GM04504 (cell line): ENCODE measurements at regions not wholly inside any gene's neighbourhood (a gene's known extent, or its start where the extent isn't known, plus 50 kb on each side); places are given as distances from the start of the nearest gene placed in this dataset.

Experiments used
- DNase-seq: peaks from one replicate; pipeline ENCODE4 v3.0.0-alpha.2; 2012; ENCODE audit warnings: low read depth

DNA sequence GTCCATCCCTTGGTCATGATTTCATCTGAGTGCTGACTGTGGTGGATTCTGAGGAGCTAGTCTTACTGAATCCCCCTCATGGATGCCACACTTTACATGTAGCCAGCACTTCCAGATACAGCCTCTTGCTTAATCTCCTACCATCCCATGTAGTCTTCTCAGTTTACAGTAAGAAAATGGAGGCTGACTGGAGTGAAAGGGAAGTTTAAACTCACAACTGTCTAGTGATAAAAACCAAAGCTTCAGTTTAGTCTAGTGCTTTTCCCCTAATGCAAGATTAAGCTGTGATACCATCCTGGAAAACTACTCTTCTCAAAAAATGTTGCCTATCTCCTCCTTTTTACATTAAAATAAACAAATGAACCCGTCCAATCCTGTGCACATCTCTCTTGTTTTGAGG lies 146.8 kb upstream of the HES1 start:
- no peak for DNase-seq

- no peak for DNase-seq
Observed at GRCh38 chr3:193991666-193992424, 144.1 kb upstream of the HES1 start.

GRCh38 chr3:193992425-193993037 lies 143.4 kb upstream of the HES1 start:
- no peak for DNase-seq

GRCh38 chr3:193996221-193996620 lies 139.7 kb upstream of the HES1 start:
- no peak for DNase-seq

DNA sequence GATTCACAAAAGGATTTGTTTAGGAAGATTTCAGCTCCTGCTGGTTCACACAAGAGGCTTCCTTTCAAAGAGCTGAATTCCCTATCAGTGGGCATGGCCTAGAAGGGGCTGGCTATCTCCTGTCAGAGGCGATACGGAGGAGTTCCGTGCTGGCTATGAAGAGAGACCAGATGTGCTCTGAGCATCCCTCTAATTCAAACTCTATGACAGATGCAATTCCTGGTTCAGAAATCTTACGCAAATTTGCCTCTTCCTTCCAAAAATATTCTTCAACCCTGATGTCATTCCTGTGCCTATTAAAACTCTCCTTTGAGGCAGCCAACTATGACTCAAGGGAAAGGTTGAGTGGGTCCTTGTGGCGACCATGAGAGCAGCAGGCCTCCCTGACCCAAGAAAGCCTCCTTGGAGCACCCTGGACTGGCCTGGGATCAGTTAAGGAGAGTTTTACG lies 139.3 kb upstream of the HES1 start:
- DNase-seq = no peak

DNA sequence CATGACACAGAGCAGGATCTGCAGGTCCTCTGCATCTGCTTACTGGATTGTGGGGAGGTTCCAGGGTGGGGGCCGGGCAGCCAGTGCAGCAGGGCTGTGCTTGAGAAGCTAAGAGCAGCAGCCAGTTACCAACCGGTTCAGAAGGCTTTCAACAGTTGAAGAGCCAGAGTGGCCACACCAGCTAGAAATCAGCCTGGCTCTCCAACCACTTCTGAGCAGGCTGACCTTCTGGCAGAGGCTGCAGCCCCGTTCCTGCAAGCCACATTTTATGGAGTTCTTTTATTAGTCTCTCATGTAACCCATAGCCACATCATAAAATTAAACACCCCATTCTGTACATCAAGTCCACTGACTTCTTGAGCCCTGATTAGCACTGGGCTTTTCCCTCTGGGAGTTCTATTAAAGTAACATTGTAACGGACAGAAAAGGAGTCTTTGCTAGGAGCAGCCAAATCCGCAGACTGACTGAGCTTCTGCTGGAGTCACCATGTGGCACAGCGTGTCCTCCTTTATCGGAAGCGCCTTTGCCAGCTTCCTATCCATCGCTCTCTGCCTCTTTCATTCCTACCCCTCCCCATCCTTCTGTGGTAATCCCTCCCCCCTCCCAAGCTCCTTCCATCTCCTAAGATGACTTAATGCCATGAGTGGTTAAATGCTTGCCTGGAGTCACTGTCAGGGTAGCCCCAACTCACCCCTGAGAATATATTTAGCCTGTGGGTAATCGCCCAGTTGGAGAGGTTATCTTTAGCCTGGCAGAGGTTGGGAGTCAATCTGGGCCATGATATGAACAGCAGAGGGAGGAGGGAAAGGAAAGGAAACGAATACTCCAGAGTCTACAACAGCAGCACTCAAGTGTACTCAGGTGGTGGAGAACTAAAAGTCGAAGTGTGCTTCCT lies 138.5 kb upstream of the HES1 start:
- peak; percentile 29 for DNase-seq

- no peak for DNase-seq
Observed at GRCh38 chr3:193998123-193998448, 137.9 kb upstream of the HES1 start.

DNA sequence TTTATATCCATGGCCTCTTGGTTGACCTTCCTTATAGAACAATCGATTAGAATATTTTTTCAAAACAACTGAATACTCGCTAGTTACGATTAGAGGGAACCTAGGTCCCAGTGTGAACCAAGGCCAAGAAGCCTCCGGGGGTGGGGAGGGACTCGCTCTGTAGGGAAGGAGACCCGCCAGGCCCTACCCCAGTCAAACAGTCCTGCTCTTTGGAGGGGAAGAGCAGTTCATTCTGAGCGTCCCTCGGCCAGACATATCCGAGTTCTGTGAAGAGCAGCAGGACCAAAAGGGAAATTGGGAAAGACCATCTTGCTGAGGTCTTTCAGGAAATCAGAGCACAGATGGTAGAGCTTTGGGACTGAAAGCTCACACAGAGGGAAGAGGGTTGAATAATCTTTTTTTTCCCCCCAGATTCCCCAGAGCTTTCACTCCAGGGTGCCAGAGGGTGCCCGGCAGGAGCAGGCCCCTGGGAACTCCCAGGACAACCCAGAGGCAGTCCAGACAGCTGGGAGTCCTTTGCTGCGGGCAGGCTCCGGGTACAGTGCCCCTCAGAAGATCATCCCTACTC lies 137.2 kb upstream of the HES1 start:
- DNase-seq = no peak

GRCh38 chr3:194000100-194000499 lies 135.8 kb upstream of the HES1 start:
- no peak for DNase-seq

DNA sequence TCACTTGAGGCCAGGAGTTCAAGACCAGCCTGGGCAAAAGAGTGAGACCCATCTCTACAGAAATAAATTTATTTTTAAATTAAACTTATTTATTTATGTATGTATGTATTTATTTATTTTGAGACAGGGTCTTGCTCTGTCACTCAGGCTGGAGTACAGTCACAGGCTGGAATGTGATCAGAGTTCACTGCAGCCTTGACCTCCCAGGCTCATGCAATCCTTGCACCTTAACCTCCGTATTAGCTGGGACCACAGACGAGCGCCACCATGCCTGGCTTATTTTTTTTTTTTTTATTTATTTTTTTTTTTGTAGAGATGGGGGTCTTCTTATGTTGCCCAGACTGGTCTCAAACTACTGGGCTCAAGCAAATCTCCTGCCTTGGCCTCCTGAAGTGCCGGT lies 135.2 kb upstream of the HES1 start:
- DNase-seq = no peak

DNA sequence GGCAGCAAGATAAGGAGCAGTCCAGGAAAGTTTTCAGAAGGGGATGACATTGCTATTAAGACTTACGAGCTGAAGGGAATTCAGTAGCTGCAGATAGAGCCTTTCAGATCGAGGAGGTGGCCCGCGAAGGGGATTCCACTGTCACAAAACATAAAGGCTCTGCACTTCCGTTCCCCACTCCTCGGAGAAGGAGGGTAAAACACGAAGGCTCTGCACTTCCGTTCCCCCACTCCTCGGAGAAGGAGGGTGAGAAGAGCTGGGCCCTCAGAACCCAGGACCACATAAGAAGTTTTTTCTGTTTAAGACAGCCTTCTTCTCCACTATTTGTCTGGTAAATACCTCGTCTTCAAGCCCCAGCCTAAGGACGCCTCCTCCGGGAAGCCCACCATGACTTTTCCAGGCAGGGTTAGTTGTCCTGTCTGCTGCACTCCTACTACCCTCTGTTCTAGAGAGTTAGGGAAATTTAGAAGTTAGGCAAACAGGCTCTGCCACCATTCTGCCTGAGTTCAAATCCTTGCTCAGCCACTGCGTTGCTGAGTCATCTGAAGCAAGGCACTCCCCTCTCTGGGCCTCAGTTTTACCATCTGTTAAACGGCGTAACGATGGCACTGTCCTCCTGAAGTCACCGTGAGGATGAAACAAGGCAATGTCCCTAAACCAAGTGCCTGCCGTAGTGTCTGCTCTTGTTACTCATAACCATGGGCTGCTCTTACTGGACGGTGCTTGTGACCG lies 134.1 kb upstream of the HES1 start:
- no peak for DNase-seq

- DNase-seq = peak; percentile 88
Observed at GRCh38 chr3:194003114-194004057, 132.6 kb upstream of the HES1 start.

DNA sequence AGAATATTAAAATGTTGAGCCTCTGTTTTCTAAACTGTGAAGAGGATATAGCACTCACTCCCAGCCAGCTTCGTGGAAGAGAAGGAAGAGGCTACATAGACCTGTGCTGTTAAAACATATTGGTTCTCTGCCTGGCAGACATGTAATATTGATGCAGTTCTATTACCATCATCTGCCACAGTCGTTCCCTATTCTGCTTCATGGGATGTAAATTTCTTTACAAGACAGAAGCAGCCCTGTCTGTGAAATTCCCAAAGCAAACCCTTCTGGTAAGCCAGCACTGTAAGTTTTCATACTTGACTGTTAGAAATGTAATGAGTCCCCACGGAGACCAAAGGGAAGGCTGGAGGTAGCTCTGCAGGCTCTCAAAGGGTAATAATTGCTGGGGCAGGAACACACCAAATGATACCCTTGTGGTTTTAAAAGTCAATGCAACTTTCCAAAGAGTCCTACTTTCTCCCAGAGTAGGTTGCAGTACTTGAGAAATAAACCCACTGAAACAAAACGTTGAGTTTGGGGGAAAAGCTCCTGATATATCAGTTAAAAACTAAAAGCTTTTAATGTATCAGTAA lies 129.9 kb upstream of the HES1 start:
- no peak for DNase-seq

- no peak for DNase-seq
Observed at GRCh38 chr3:194007592-194008337, 128.2 kb upstream of the HES1 start.

- no peak for DNase-seq
Observed at GRCh38 chr3:194009019-194009418, 126.9 kb upstream of the HES1 start.

DNA sequence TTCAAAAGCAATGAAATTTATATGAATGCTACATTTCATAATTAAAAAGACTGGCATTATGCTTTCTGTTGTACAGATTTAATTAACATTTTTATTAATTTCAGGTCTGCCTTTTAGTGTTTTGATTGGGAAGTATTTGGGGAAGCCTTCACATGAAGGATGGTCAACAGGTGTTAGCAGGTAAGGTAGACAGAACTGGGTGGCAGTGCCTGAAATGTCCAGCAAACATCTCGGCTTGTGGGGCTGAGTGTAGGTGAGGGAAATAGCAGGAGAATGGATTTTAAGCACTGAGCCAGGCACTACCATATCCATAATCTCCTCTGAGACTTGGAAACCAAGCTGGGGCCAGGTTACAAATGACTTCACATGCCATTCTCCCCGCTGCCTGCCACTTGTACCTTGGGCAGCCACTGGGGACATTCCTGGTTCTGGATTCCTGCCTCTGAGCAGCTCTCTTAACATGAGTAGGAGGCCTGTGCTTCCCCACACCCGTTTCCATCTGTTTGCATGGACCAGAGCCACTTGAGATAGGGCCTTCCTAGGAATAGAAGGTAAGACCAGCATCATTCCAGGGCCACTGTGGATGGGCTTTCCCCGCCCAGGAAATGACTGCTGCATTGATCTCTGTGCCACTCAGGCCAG lies 125.9 kb upstream of the HES1 start:
- no peak for DNase-seq

- DNase-seq = no peak
Observed at GRCh38 chr3:194011807-194012206, 124.1 kb upstream of the HES1 start.

DNA sequence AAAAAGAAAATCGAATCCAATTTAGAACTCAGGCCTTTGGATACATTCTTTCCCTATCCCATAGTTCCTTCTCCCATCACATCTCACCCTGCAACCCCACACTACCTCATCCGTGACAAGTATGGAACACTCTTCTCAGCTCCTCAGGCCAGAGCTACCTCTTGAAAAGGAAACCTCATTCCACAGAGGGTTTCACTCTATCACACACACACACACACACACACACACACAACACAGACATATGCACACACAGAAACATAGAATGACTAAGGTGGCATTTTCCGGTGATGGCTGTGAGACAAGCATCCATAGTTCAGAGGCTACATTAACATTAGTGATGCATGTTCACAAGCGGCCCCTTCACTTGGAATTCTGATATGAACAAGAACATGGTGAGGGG lies 122.0 kb upstream of the HES1 start:
- DNase-seq = no peak

DNA sequence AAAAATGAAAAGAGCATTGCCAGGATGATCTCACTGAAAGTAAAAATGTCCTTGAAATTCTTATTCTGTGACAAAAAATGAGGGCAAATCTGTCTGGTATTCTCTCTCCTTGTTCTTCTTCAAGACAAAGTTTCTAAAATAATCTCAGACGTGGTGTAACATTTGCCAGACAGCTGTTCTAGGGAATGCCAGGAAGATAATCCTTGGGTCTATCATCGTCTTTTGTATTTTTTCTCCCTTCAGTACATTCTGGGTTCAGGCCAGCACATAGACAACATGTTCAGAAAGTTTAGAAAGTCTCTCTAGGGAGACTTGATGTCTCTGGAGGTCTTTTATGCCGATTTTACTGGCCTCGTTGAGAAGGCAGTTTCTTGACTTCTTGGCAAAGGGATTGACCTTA lies 121.2 kb upstream of the HES1 start:
- DNase-seq = no peak
